ENCODE measurements at regions not wholly inside any gene's neighbourhood (a gene's known extent, or its start where the extent isn't known, plus 50 kb on each side); places are given as distances from the start of the nearest gene placed in this dataset.

DNA sequence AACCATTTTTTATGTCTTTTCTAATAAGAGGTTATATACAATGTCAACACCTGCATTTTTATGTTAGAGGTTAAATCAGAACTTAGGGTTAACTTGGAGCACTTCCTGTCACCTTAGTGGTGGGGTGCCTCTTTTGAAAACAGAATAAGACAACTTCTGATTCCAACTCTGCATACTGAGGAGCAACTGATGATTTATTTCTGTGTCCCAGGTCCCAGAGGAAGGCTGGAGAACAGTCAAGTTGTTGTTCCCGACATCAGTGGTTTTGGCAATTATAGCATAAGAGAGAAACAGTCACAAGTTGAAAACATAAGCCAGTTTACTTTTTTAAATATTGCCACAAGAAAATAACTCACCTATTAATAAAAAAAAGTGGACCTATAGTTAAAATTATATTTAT is 871.0 kb upstream of the ADAMTS5 start:
- Histone ChIP-seq H3K9me3 (ENCODE audit: control insufficient read depth, low read length) (no peaks in the 10 kb centered on the region), H3K27ac (ENCODE audit: low read depth, low read length) (no peak overlapping the region), H3K9ac (ENCODE audit: extremely low read depth, low read length, poor library complexity, severe bottlenecking) (no peak overlapping the region), H3K4me3 (ENCODE audit: low read length) (no peak overlapping the region), H3K4me1 (ENCODE audit: control insufficient read depth, insufficient read depth, low read length) (no peaks in the 10 kb centered on the region), H3K27me3 (ENCODE audit: control insufficient read depth, insufficient read depth, low read length, poor library complexity, severe bottlenecking) (no peaks in the 10 kb centered on the region), H3K36me3 (ENCODE audit: control insufficient read depth, insufficient read depth, low read length) (no peaks in the 10 kb centered on the region)
- DNase-seq, result no peak
- H3K4me3 Mint-ChIP-seq, result no peak overlapping the region
- no peaks in the 10 kb centered on the region for H3K4me1 Mint-ChIP-seq
- H3K27me3 Mint-ChIP-seq (ENCODE audit: insufficient read depth), result no peaks in the 10 kb centered on the region
- H3K9me3 Mint-ChIP-seq, result peaks cover 3% of the 10 kb centered on the region
- H3K27ac Mint-ChIP-seq, result no peak overlapping the region
- 94% methylated on average over 1 of the region's 1 CpG; no CpG with 5 or more reads in 1 of the 2 experiments for WGBS, 2 experiments (ENCODE audit: insufficient coverage in 1 of 2, insufficient read length in 1 of 2)
- TF ChIP-seq, protein P1, sequence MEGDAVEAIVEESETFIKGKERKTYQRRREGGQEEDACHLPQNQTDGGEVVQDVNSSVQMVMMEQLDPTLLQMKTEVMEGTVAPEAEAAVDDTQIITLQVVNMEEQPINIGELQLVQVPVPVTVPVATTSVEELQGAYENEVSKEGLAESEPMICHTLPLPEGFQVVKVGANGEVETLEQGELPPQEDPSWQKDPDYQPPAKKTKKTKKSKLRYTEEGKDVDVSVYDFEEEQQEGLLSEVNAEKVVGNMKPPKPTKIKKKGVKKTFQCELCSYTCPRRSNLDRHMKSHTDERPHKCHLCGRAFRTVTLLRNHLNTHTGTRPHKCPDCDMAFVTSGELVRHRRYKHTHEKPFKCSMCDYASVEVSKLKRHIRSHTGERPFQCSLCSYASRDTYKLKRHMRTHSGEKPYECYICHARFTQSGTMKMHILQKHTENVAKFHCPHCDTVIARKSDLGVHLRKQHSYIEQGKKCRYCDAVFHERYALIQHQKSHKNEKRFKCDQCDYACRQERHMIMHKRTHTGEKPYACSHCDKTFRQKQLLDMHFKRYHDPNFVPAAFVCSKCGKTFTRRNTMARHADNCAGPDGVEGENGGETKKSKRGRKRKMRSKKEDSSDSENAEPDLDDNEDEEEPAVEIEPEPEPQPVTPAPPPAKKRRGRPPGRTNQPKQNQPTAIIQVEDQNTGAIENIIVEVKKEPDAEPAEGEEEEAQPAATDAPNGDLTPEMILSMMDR (conservative IDR thresholded peaks at IDR 0.05), result no peak
- H3K36me3 Mint-ChIP-seq (ENCODE audit: low read depth), result no peaks in the 10 kb centered on the region

DNA sequence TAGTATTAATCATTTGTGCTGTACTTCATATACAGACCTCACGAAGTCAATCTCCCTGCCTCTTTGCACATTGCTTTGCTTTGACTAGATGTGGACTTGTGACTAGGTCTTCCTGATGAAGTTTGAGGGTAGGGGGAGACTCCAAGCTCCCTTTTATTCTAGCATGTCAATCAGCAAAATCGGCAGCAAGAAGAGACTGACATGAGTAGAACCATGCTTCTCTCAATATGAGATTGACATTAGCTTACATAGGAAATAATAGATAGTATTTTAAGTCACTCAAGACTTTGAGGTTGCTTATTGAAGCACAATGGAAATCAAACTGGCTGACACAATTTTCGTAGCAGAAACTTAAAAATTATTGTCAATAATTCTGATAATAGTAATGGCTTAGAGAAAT is 866.4 kb upstream of the ADAMTS5 start:
- no peaks in the 10 kb centered on the region for H3K27me3 ChIP-seq (ENCODE audit: control insufficient read depth, insufficient read depth, low read length, poor library complexity, severe bottlenecking)
- DNase-seq, result no peak
- no peaks in the 10 kb centered on the region for H3K36me3 Mint-ChIP-seq (ENCODE audit: low read depth)
- no peak overlapping the region for H3K27ac Mint-ChIP-seq
- H3K9ac ChIP-seq (ENCODE audit: extremely low read depth, low read length, poor library complexity, severe bottlenecking), result no peak overlapping the region
- no peaks in the 10 kb centered on the region for H3K9me3 Mint-ChIP-seq
- H3K9me3 ChIP-seq (ENCODE audit: control insufficient read depth, low read length), result no peaks in the 10 kb centered on the region
- 81 to 83% methylated on average over 1 to 3 of the region's 3 CpGs for WGBS, 2 experiments (ENCODE audit: insufficient coverage in 1 of 2, insufficient read length in 1 of 2)
- no peaks in the 10 kb centered on the region for H3K4me1 ChIP-seq (ENCODE audit: control insufficient read depth, insufficient read depth, low read length)
- no peak overlapping the region for H3K4me3 ChIP-seq (ENCODE audit: low read length)
- no peaks in the 10 kb centered on the region for H3K27me3 Mint-ChIP-seq (ENCODE audit: insufficient read depth)
- TF ChIP-seq, protein P1 (conservative IDR thresholded peaks at IDR 0.05), result no peak
- no peak overlapping the region for H3K4me3 Mint-ChIP-seq
- H3K4me1 Mint-ChIP-seq, result no peaks in the 10 kb centered on the region
- H3K36me3 ChIP-seq (ENCODE audit: control insufficient read depth, insufficient read depth, low read length), result no peaks in the 10 kb centered on the region
- H3K27ac ChIP-seq (ENCODE audit: low read depth, low read length), result no peak overlapping the region

DNA sequence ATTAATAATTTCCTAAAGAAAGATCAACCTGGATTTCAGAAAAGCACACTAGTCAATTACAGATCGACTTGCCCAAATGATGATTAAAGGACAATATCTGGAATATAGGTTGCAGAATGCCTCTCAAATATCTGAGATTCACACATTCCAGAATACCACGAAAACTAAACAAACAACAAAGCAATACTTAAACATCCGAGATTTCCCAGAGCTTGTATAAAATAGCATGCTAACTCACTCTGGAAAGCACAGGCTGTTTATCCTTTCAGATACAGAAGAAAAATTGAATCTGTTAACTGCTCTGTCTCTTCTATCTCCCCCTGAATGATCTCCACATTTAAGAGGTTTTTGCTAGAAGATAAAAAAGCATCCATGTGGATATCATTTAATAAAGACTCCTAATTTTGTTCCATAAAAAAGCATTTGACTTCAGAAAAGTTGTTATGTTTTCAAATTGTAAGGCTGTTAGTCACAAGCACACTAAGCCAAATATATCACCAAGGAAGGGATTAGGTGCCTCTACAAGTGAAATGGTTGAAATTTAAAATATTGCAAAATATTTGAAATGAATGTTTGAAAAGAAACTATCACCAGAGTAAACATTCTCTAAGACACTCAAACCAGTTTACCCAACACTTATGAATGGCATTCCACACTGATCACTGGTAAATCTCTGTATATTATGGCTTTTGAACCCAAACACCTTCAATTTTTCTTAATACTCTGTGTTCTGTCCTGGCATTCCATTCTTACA is 865.1 kb upstream of the ADAMTS5 start:
- no peaks in the 10 kb centered on the region for H3K9me3 ChIP-seq (ENCODE audit: control insufficient read depth, low read length)
- WGBS, 2 experiments (ENCODE audit: insufficient coverage in 1 of 2, insufficient read length in 1 of 2), result 89 to 100% methylated on average over 1 to 3 of the region's 3 CpGs
- H3K4me1 ChIP-seq (ENCODE audit: control insufficient read depth, insufficient read depth, low read length), result no peaks in the 10 kb centered on the region
- no peaks in the 10 kb centered on the region for H3K27me3 ChIP-seq (ENCODE audit: control insufficient read depth, insufficient read depth, low read length, poor library complexity, severe bottlenecking)
- H3K4me3 ChIP-seq (ENCODE audit: low read length), result no peak overlapping the region
- no peak overlapping the region for H3K9ac ChIP-seq (ENCODE audit: extremely low read depth, low read length, poor library complexity, severe bottlenecking)
- Mint-ChIP-seq H3K4me3 (no peak overlapping the region), H3K4me1 (no peaks in the 10 kb centered on the region), H3K9me3 (no peaks in the 10 kb centered on the region), H3K27ac (no peak overlapping the region), H3K27me3 (ENCODE audit: insufficient read depth) (no peaks in the 10 kb centered on the region), H3K36me3 (ENCODE audit: low read depth) (no peaks in the 10 kb centered on the region)
- TF ChIP-seq, protein P1 (conservative IDR thresholded peaks at IDR 0.05), result no peak
- DNase-seq, result no peak
- no peak overlapping the region for H3K27ac ChIP-seq (ENCODE audit: low read depth, low read length)
- no peaks in the 10 kb centered on the region for H3K36me3 ChIP-seq (ENCODE audit: control insufficient read depth, insufficient read depth, low read length)

Measured in endodermal cell (in vitro differentiated cells).